ENCODE measurements at regions not wholly inside any gene's neighbourhood (a gene's known extent, or its start where the extent isn't known, plus 50 kb on each side); places are given as distances from the start of the nearest gene placed in this dataset.

DNA sequence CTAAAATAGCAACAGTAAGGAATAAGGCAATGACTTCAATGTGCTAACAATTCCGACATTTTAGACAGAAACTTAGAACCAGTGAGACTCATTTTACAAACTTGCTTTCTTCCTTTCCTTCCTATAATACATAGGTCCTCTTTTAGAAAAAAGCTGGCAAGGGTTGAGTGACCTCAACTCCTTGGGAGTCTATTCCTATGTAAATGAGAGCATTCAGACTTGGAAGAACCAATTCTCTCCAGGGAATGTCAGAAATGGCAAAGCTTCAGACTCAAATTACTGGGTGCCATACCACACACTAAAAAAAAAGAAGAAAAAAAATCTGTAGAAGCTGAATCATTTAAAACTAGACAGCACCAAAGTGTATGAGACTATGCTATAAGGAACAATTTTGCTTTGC is 1328.2 kb downstream of the OLFM4 start:
- no peak overlapping the region for H3K4me3 ChIP-seq (ENCODE audit: low read length in 3 of 3)
- no peaks in the 10 kb centered on the region for H3K36me3 ChIP-seq (ENCODE audit: control insufficient read depth in 2 of 3, insufficient read depth in 3 of 3, low read length in 3 of 3)
- intact Hi-C loops (cut with DNase I) = no loop called here
- H3K4me1 ChIP-seq (ENCODE audit: control insufficient read depth in 2 of 3, insufficient read depth in 2 of 3, low read depth in 1 of 3, low read length in 3 of 3) = no peaks in the 10 kb centered on the region
- H3K9me3 ChIP-seq (ENCODE audit: control insufficient read depth in 2 of 3, insufficient read depth in 1 of 3, low read length in 3 of 3) = no peaks in the 10 kb centered on the region
- no peak for TF ChIP-seq CTCF (IDR thresholded peaks at IDR 0.05; ENCODE audit: borderline replicate concordance, extremely low read depth, insufficient read depth)
- DNase-seq (no peak), FAIRE-seq (no peak)
- no peak overlapping the region for H3K27ac ChIP-seq (ENCODE audit: low read depth in 2 of 2, low read length in 2 of 2)
- H3K27me3 ChIP-seq (ENCODE audit: control insufficient read depth, insufficient read depth, low read length) = no peaks in the 10 kb centered on the region
- no peak overlapping the region for H3K9ac ChIP-seq (ENCODE audit: low read length in 3 of 3)

DNA sequence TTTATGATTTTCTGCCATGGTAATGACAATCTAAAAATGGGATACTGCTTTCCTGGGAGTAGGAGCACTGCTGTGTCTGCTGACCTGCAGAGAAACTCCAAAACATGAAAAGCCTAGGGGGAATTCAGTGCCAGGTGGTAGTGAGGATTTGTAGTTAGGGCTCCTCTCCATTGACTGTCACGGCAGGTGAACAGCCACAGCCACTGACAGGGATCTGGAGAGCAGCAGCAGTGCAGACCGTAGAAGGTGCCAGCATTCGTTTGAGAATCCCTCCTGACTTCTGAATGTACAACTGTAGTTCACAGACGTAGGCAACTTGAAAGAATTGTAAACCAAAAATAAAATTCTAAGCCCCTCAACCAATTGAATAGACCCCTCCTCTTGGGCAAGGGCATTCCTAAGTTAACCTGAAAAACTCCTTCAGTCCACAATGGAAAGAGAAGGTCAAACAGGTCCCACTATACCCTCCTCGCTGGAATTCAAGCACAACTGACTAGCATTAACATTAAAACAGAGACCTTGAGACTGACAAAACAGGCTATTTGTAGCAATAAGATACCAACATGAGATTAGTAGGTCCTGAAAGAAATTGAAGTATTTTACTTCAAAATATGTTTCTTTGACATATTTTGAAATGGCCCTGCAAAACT is 1328.8 kb downstream of the OLFM4 start:
- H3K9ac ChIP-seq (ENCODE audit: low read length in 3 of 3) = no peak overlapping the region
- H3K27ac ChIP-seq (ENCODE audit: low read depth in 2 of 2, low read length in 2 of 2) = no peak overlapping the region
- TF ChIP-seq CTCF (IDR thresholded peaks at IDR 0.05; ENCODE audit: borderline replicate concordance, extremely low read depth, insufficient read depth) = no peak
- no peak overlapping the region for H3K4me3 ChIP-seq (ENCODE audit: low read length in 3 of 3)
- no peaks in the 10 kb centered on the region for H3K4me1 ChIP-seq (ENCODE audit: control insufficient read depth in 2 of 3, insufficient read depth in 2 of 3, low read depth in 1 of 3, low read length in 3 of 3)
- DNase-seq (no peak), FAIRE-seq (no peak)
- no peaks in the 10 kb centered on the region for H3K36me3 ChIP-seq (ENCODE audit: control insufficient read depth in 2 of 3, insufficient read depth in 3 of 3, low read length in 3 of 3)
- no peaks in the 10 kb centered on the region for H3K27me3 ChIP-seq (ENCODE audit: control insufficient read depth, insufficient read depth, low read length)
- intact Hi-C loops (cut with DNase I) = no loop called here
- H3K9me3 ChIP-seq (ENCODE audit: control insufficient read depth in 2 of 3, insufficient read depth in 1 of 3, low read length in 3 of 3) = no peaks in the 10 kb centered on the region

GRCh38 chr13:54361460-54361859 is 1332.8 kb downstream of the OLFM4 start:
- FAIRE-seq (no peak), DNase-seq (no peak)
- no peaks in the 10 kb centered on the region for H3K27me3 ChIP-seq (ENCODE audit: control insufficient read depth, insufficient read depth, low read length)
- no peak for TF ChIP-seq CTCF (IDR thresholded peaks at IDR 0.05; ENCODE audit: borderline replicate concordance, extremely low read depth, insufficient read depth)
- intact Hi-C loops (cut with DNase I) = no loop called here
- no peaks in the 10 kb centered on the region for H3K36me3 ChIP-seq (ENCODE audit: control insufficient read depth in 2 of 3, insufficient read depth in 3 of 3, low read length in 3 of 3)
- no peaks in the 10 kb centered on the region for H3K4me1 ChIP-seq (ENCODE audit: control insufficient read depth in 2 of 3, insufficient read depth in 2 of 3, low read depth in 1 of 3, low read length in 3 of 3)
- H3K9me3 ChIP-seq (ENCODE audit: control insufficient read depth in 2 of 3, insufficient read depth in 1 of 3, low read length in 3 of 3) = no peaks in the 10 kb centered on the region
- H3K27ac ChIP-seq (ENCODE audit: low read depth in 2 of 2, low read length in 2 of 2) = no peak overlapping the region
- H3K4me3 ChIP-seq (ENCODE audit: low read length in 3 of 3) = no peak overlapping the region
- no peak overlapping the region for H3K9ac ChIP-seq (ENCODE audit: low read length in 3 of 3)

DNA sequence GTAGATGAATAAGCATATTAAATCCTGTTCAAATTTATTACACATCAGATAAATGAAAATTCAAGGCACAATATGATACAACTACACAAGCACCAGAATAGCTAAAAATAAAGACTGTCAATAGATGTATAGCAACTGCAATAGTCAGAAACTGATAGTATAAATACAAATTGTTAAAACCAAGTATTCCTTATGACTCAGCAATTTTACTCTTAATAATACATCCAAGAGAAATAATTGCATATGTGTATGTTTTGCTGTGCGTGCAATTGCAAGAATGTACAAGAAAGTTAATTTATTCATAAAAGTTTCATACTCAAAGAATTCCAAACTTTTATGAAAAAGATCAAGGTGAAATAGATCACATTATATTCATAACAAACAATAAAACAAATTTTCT is 1338.1 kb downstream of the OLFM4 start:
- DNase-seq = no peak
- no peak overlapping the region for H3K9ac ChIP-seq (ENCODE audit: low read length in 3 of 3)

More for the DNA sequence above, 1338.1 kb downstream of the OLFM4 start:
- no peaks in the 10 kb centered on the region for H3K9me3 ChIP-seq (ENCODE audit: control insufficient read depth in 2 of 3, insufficient read depth in 1 of 3, low read length in 3 of 3)
- intact Hi-C loops (cut with DNase I) = no loop called here
- H3K27ac ChIP-seq (ENCODE audit: low read depth in 2 of 2, low read length in 2 of 2) = no peak overlapping the region
- no peaks in the 10 kb centered on the region for H3K36me3 ChIP-seq (ENCODE audit: control insufficient read depth in 2 of 3, insufficient read depth in 3 of 3, low read length in 3 of 3)
- no peak for TF ChIP-seq CTCF (IDR thresholded peaks at IDR 0.05; ENCODE audit: borderline replicate concordance, extremely low read depth, insufficient read depth)
- no peaks in the 10 kb centered on the region for H3K27me3 ChIP-seq (ENCODE audit: control insufficient read depth, insufficient read depth, low read length)
- no peak for FAIRE-seq
- no peak overlapping the region for H3K4me3 ChIP-seq (ENCODE audit: low read length in 3 of 3)
- no peaks in the 10 kb centered on the region for H3K4me1 ChIP-seq (ENCODE audit: control insufficient read depth in 2 of 3, insufficient read depth in 2 of 3, low read depth in 1 of 3, low read length in 3 of 3)

Data from kidney (tissue), 13 donors.